ENCODE measurements at regions not wholly inside any gene's neighbourhood (a gene's known extent, or its start where the extent isn't known, plus 50 kb on each side); places are given as distances from the start of the nearest gene placed in this dataset.

DNA sequence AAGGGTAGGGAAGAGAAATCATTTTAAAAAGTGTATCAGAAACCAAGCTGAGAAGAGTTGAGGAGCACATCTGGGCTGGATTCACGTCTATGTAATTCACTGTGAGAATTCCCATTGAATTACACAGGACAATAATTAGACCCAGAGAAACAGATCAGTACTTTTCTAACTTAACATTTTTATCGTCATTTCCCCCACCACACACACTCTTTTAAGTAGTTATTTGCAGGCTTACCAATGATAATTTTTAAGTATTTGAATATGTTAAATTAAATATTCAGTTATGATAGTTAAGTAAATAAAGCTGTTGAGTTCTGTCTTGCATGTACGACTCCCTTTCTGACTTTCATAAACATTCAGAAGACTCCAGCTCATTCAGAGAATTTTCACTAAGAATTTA is 165.4 kb upstream of the PITX2 start:
- Mint-ChIP-seq H3K9me3 (no peaks in the 10 kb centered on the region), H3K36me3 (no peaks in the 10 kb centered on the region), H3K27me3 (no peaks in the 10 kb centered on the region), H3K27ac (no peak overlapping the region), H3K4me1 (no peaks in the 10 kb centered on the region), H3K4me3 (no peak overlapping the region)
- POLR2A ChIA-PET = no interaction called here
- ATAC-seq (ENCODE audit: low read depth) (no peak), DNase-seq (no peak)

DNA sequence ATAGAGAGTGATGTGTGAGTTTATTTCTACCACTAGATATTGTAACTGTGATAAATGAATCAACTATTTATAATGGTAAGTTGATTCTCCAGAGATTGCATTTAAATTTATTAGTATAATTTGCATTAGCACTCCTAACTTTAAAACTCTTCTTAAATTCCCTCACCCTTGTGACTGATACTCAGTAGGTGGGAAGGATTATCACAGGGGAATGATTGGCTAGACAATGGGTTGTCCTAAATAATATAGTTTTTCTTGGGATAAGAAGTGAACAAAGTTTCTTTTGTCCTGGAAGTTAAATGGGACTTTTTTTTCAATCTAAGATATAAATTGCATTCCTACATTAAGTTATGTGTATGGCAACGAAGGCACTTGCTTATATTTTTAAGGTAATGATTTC is 169.2 kb upstream of the PITX2 start:
- POLR2A ChIA-PET = no interaction called here
- Mint-ChIP-seq H3K4me1 (no peaks in the 10 kb centered on the region), H3K27ac (no peak overlapping the region), H3K36me3 (no peaks in the 10 kb centered on the region), H3K27me3 (no peaks in the 10 kb centered on the region), H3K9me3 (no peaks in the 10 kb centered on the region), H3K4me3 (no peak overlapping the region)
- DNase-seq (no peak), ATAC-seq (ENCODE audit: low read depth) (no peak)

- no peaks in the 10 kb centered on the region for H3K27me3 Mint-ChIP-seq
Measured at GRCh38 chr4:110793381-110793801, 170.5 kb upstream of the PITX2 start.

GRCh38 chr4:110793890-110794554 is 171.1 kb upstream of the PITX2 start:
- Mint-ChIP-seq H3K9me3 (no peaks in the 10 kb centered on the region), H3K4me1 (no peaks in the 10 kb centered on the region), H3K27me3 (no peaks in the 10 kb centered on the region), H3K27ac (no peak overlapping the region), H3K4me3 (no peak overlapping the region), H3K36me3 (no peaks in the 10 kb centered on the region)
- no peak for ATAC-seq (ENCODE audit: low read depth)
- no peak for DNase-seq
- POLR2A ChIA-PET = no interaction called here

More at GRCh38 chr4:110793381-110793801, 170.5 kb upstream of the PITX2 start:
- Mint-ChIP-seq H3K27ac (no peak overlapping the region), H3K9me3 (no peaks in the 10 kb centered on the region), H3K4me3 (no peak overlapping the region), H3K36me3 (no peaks in the 10 kb centered on the region), H3K4me1 (no peaks in the 10 kb centered on the region)
- no peak for ATAC-seq (ENCODE audit: low read depth)
- no peak for DNase-seq
- POLR2A ChIA-PET = no interaction called here

DNA sequence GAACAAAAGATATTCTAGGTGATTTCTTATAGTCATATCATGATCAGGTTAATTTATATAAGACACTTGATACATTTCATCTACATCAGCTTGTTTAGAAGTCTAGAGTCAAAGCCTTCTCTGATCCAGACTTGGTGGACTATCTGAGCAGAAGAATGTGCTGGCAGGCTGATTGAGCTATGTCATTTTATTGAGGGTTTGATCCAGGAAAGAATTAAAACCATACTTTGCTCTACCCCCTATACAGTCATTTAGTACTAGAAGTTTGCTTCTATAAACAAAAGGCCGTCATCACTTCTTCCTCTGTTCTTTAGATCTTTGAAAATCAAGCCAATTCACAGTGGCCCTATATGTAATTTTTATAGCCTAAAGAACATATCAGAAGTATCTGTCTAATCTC is 173.1 kb upstream of the PITX2 start:
- H3K27ac Mint-ChIP-seq = no peak overlapping the region
- POLR2A ChIA-PET = no interaction called here
- no peak overlapping the region for H3K4me3 Mint-ChIP-seq
- DNase-seq (no peak), ATAC-seq (ENCODE audit: low read depth) (no peak)
- no peaks in the 10 kb centered on the region for H3K4me1 Mint-ChIP-seq
- H3K36me3 Mint-ChIP-seq = no peaks in the 10 kb centered on the region
- no peaks in the 10 kb centered on the region for H3K27me3 Mint-ChIP-seq
- no peaks in the 10 kb centered on the region for H3K9me3 Mint-ChIP-seq

DNA sequence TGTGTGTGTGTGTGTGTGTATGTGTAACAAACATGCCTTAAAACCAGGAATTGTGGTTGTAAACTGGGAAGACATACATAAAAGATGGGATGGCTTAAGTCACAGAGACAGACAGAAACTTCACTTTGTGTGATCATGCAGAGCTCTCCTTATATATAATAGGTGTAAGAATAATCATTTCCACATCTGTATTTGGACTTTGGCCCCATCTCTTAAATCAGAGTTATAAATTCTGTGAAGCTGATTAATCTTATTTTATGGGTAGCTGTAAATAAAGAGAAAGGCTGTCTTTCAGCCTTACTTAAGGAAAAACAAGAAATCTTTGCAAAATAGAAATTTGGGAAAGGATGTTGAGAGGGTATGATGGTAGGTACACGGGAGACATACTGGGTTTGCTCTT is 174.6 kb upstream of the PITX2 start:
- no peaks in the 10 kb centered on the region for H3K9me3 Mint-ChIP-seq
- no peaks in the 10 kb centered on the region for H3K36me3 Mint-ChIP-seq
- DNase-seq (no peak), ATAC-seq (ENCODE audit: low read depth) (no peak)
- H3K4me3 Mint-ChIP-seq = no peak overlapping the region
- H3K27ac Mint-ChIP-seq = no peak overlapping the region
- no peaks in the 10 kb centered on the region for H3K27me3 Mint-ChIP-seq
- no peaks in the 10 kb centered on the region for H3K4me1 Mint-ChIP-seq
- POLR2A ChIA-PET = no interaction called here

DNA sequence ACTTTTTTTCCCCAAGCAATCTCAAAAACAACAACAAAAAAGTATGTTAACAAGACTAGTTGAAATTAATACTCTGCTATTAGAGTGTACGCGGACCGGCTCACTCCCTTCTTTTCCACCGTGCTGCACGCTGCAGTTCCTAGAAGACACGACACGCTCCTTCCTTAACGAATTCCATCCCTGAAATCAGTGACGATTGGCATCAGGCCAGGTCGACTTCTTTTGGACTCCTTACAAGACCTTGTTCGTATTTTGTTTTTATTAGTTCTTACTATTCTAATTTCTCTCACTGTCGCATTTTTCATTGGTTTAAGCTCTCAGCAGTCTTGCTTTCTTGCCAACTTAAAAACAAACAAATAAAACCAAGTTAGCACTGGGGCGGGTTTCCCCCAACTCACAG is 175.8 kb upstream of the PITX2 start:
- Mint-ChIP-seq H3K27me3 (no peaks in the 10 kb centered on the region), H3K36me3 (no peaks in the 10 kb centered on the region), H3K4me3 (no peak overlapping the region), H3K27ac (no peak overlapping the region), H3K9me3 (no peaks in the 10 kb centered on the region), H3K4me1 (no peaks in the 10 kb centered on the region)
- ATAC-seq (ENCODE audit: low read depth) = no peak
- DNase-seq = no peak
- POLR2A ChIA-PET = no interaction called here

- H3K27ac Mint-ChIP-seq = no peak overlapping the region
- POLR2A ChIA-PET = no interaction called here
- no peaks in the 10 kb centered on the region for H3K27me3 Mint-ChIP-seq
- no peak for ATAC-seq (ENCODE audit: low read depth)
- H3K4me1 Mint-ChIP-seq = no peaks in the 10 kb centered on the region
- H3K36me3 Mint-ChIP-seq = no peaks in the 10 kb centered on the region
- no peaks in the 10 kb centered on the region for H3K9me3 Mint-ChIP-seq
- H3K4me3 Mint-ChIP-seq = no peak overlapping the region
- DNase-seq = no peak
Measured at GRCh38 chr4:110799211-110799610, 176.3 kb upstream of the PITX2 start.

GRCh38 chr4:110801591-110801990 is 178.7 kb upstream of the PITX2 start:
- Mint-ChIP-seq H3K4me3 (no peak overlapping the region), H3K4me1 (no peaks in the 10 kb centered on the region), H3K9me3 (no peaks in the 10 kb centered on the region), H3K27me3 (no peaks in the 10 kb centered on the region), H3K36me3 (no peaks in the 10 kb centered on the region), H3K27ac (no peak overlapping the region)
- ATAC-seq (ENCODE audit: low read depth) = no peak
- DNase-seq = no peak
- POLR2A ChIA-PET = no interaction called here

- H3K27ac Mint-ChIP-seq = no peak overlapping the region
- no peaks in the 10 kb centered on the region for H3K27me3 Mint-ChIP-seq
- H3K4me3 Mint-ChIP-seq = no peak overlapping the region
- no peaks in the 10 kb centered on the region for H3K36me3 Mint-ChIP-seq
- DNase-seq (no peak), ATAC-seq (ENCODE audit: low read depth) (no peak)
- H3K9me3 Mint-ChIP-seq = no peaks in the 10 kb centered on the region
- no peaks in the 10 kb centered on the region for H3K4me1 Mint-ChIP-seq
- POLR2A ChIA-PET = no interaction called here
Measured at GRCh38 chr4:110808351-110808878, 185.5 kb upstream of the PITX2 start.

GRCh38 chr4:110815950-110816349 is 193.1 kb upstream of the PITX2 start:
- Mint-ChIP-seq H3K4me1 (no peaks in the 10 kb centered on the region), H3K27ac (no peak overlapping the region), H3K36me3 (no peaks in the 10 kb centered on the region), H3K9me3 (no peaks in the 10 kb centered on the region), H3K4me3 (no peak overlapping the region), H3K27me3 (no peaks in the 10 kb centered on the region)
- DNase-seq (no peak), ATAC-seq (ENCODE audit: low read depth) (no peak)
- POLR2A ChIA-PET = no interaction called here

DNA sequence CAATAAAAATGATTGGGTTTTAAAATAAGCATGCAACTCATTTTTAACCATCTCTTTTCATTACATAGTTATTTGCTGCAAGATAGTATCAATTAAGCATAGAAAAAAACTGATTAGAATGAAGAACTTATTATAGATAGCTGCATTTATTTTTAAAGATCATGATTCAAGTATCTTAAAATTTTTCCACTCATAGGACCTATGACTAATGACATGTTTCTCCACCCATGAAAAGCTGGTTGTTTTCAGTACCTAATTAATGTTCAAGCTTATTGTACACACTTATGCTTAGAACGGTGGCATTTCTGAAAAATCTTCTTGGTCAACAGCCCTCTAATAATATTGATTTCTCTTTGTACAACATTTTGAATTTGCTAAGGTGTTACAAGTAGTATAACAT is 193.5 kb upstream of the PITX2 start:
- POLR2A ChIA-PET = no interaction called here
- ATAC-seq (ENCODE audit: low read depth) (no peak), DNase-seq (no peak)
- Mint-ChIP-seq H3K36me3 (no peaks in the 10 kb centered on the region), H3K4me3 (no peak overlapping the region), H3K9me3 (no peaks in the 10 kb centered on the region), H3K4me1 (no peaks in the 10 kb centered on the region), H3K27me3 (no peaks in the 10 kb centered on the region), H3K27ac (no peak overlapping the region)

DNA sequence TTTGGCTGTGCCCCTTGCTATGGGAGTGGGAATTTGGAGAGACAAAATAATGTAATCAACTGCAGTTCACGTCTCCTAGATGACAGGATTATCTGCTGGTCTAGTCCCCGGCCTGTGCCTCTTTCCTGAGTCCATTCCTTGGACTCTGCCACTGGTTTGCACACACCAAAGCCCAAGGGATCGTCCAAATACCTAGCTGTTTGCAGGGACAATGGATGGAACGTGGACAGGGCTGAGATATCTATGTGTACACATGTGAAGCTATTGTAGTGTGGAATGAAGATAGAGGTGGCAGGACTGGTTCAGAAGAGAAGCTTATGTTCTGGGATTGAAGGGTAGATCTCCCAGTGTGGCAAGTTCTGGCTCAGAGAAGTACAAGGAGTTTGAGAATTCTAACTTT is 198.3 kb upstream of the PITX2 start:
- H3K4me3 Mint-ChIP-seq = no peak overlapping the region
- no peak overlapping the region for H3K27ac Mint-ChIP-seq
- DNase-seq (no peak), ATAC-seq (ENCODE audit: low read depth) (no peak)
- no peaks in the 10 kb centered on the region for H3K4me1 Mint-ChIP-seq
- no peaks in the 10 kb centered on the region for H3K9me3 Mint-ChIP-seq
- no peaks in the 10 kb centered on the region for H3K36me3 Mint-ChIP-seq
- POLR2A ChIA-PET = no interaction called here
- no peaks in the 10 kb centered on the region for H3K27me3 Mint-ChIP-seq

DNA sequence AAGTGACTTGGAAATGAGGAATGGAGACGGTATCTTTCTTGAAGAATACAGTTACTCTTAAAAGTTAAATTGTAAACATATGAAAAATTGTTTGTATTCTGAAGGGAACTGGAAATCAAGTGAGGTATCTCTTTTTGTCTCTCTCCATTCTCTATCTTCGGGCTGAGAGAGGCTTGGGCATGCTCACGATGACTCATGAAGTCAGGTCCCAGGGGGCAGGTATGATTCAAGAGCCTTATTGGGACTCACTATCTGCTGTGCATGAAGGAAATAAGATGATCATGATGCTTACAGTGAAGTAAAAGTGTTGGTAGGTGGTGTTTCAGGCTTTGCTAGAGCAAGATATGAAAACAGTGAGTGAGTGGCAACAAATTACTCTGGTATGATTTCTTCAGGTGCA is 200.4 kb upstream of the PITX2 start:
- Mint-ChIP-seq H3K4me3 (no peak overlapping the region), H3K4me1 (no peaks in the 10 kb centered on the region), H3K36me3 (no peaks in the 10 kb centered on the region), H3K9me3 (peaks cover 1% of the 10 kb centered on the region), H3K27ac (no peak overlapping the region), H3K27me3 (no peaks in the 10 kb centered on the region)
- POLR2A ChIA-PET = no interaction called here
- ATAC-seq (ENCODE audit: low read depth) (no peak), DNase-seq (no peak)

- Mint-ChIP-seq H3K4me1 (no peaks in the 10 kb centered on the region), H3K27me3 (no peaks in the 10 kb centered on the region), H3K36me3 (no peaks in the 10 kb centered on the region), H3K9me3 (peaks cover 1% of the 10 kb centered on the region), H3K27ac (no peak overlapping the region), H3K4me3 (no peak overlapping the region)
- POLR2A ChIA-PET = no interaction called here
- DNase-seq (no peak), ATAC-seq (ENCODE audit: low read depth) (no peak)
Measured at GRCh38 chr4:110824344-110824743, 201.5 kb upstream of the PITX2 start.
